22Rv1 (cell line): ENCODE measurements at regions not wholly inside any gene's neighbourhood (a gene's known extent, or its start where the extent isn't known, plus 50 kb on each side); places are given as distances from the start of the nearest gene placed in this dataset.

Experiments
- CTCF ChIP-seq: fragments of 450-650 bp; IDR thresholded peaks from 2 replicates; pipeline ENCODE4 v1.5.1; 2017; ENCODE audit warnings: mild to moderate bottlenecking
- ZFX ChIP-seq: fragments of 450-650 bp; IDR thresholded peaks from 2 replicates; pipeline ENCODE4 v1.6.1; 2017; ENCODE audit warnings: antibody characterized with exemption, borderline replicate concordance

GRCh38 chr6:147065786-147066185 lies 138.4 kb upstream of the STXBP5 start:
- TF ChIP-seq CTCF, result no peak
- TF ChIP-seq ZFX, result no peak
